ENCODE measurements at regions not wholly inside any gene's neighbourhood (a gene's known extent, or its start where the extent isn't known, plus 50 kb on each side); places are given as distances from the start of the nearest gene placed in this dataset.

DNA sequence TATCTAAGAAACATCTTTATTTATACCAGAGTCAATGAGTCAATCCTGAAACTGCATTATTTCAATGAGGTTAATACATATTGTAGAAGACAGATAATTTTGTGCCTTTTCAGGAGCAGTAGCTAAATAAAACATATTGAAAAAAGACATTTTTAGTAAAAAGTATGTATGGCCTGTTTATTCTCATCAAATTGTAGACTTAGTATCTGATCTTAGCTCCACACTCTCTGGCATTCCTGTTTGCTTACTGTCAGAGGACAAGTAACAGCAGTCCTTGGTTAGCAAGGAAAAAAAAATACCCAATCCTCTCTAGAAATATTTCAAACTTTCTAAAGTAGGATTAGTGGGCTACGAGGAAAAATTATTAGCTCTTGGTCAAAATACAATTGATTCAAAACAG, 50.5 kb upstream of the GUCY1A1 start:
- no peak for DNase-seq (ENCODE audit: low spot score)

DNA sequence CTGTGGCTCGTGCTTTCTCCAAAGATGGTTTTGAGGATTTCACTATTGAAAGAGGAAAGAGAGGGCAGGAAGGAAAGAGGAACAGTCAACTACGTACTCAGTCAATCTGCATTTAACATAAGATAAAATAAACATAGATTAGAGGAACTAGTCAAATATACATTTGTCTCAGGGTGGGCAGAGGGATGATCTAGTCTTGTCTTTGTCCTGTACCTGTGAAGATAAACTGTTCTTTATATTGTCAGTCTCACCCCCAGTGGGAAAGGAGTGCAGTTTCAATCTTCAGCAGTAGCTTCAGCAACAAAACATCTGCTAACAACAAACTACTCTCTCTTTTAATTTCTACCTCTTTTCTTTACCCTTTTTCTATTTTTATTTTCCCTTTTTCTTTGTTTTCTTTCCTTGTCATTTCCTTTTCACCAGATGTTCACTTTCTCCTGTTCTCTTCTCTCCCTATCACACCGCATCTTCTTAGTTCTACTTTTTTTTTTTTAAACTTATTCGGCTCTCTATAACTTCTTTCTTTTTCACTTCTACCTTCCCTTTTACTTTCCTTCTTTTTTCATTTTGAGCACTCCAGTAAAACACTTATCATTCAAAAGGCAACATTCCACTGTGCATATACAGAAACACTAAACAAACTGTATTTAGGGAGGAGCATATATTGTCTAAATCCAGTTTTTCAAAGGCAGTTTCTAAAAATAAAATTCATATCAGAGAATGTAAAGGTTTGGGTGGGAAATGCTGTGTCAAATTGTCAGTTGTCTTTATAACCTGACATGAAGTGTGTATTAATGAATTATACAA, 51.4 kb upstream of the GUCY1A1 start:
- DNase-seq (ENCODE audit: low spot score), result peak; percentile 29

DNA sequence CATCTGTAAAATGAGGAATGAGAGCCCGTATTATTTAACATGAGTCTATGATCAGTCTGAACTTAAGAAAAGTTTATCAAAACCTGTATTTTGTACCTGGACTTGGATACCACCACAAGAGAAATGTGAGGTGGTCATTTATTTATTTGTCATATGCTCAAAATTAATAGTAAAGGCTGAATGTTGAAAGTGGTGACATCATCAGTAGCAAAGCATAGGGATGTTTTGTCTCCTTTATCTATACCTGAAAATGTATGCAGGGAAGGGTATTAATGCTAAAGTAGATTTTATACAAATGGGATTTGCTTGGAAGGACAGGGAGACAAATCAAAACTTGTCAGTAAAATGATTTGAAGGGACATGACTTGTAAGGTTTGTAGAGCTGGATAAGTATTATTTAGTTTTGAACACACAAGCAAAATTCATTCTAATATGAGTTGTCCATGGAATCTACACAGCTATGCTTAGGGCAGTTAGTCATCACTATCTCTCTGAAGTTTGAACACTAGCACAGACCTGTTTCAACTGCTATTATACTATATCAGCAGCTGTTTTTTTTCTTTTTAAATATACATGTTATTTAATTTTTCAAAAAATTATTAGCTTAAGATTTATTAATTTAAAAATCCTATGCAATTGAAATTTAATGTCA, 52.4 kb upstream of the GUCY1A1 start:
- DNase-seq (ENCODE audit: low spot score), result no peak

DNA sequence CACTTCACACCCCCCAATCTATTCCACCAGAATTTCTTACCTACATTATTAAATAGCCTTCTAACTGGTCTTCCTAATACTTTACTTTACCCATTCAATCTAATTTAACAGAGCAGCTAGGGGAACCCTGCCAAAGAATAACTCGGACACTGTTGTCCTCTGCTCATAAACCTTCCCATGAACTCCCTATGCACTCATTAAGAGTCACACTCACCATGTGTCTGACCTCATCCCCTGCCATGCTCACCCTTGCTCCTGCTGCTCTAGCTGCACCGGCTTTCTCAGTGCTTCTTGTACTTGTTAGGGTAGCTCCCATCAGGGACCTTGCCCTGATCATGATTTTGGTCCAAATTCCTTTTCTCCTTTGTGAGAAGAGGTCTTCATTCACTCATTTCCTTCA, 54.6 kb upstream of the GUCY1A1 start:
- no peak for DNase-seq (ENCODE audit: low spot score)

DNA sequence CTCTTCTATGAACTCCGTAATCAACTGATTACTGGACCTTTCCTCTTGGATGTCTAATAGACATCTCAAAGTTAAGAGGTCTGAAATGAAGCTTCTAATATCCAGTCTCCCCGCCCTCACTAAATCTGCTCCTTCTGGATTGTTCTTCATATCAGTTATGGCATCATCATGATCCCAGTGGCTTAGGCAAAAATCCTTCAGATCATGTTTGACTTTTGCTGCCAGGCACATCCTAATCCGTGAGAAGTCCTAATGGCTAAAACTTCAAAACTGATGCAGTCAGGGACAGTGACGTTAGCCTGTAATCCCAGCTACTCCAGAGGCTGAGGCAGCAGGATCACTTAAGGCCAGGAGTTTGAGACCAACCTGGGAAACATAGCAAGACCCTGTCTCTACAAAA, 55.1 kb upstream of the GUCY1A1 start:
- no peak for DNase-seq (ENCODE audit: low spot score)

DNA sequence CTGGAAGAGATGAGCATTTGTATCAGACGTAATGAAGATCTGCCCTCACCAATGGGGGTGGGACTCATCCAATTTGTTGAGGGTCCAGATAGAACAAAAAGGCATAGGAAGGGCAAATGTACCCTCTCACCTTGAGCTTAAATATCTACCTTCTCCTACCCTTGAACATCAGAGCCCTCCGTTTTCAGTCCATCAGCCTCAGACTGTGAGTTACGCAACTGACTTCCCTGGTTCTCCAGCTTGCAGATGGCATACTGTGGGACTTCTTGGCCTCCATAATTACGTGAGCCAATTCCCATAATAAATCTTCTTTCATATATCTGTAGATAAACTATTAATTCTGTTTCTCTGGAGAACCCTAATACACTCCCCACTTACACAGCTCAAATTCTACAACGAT, 56.5 kb upstream of the GUCY1A1 start:
- no peak for DNase-seq (ENCODE audit: low spot score)

DNA sequence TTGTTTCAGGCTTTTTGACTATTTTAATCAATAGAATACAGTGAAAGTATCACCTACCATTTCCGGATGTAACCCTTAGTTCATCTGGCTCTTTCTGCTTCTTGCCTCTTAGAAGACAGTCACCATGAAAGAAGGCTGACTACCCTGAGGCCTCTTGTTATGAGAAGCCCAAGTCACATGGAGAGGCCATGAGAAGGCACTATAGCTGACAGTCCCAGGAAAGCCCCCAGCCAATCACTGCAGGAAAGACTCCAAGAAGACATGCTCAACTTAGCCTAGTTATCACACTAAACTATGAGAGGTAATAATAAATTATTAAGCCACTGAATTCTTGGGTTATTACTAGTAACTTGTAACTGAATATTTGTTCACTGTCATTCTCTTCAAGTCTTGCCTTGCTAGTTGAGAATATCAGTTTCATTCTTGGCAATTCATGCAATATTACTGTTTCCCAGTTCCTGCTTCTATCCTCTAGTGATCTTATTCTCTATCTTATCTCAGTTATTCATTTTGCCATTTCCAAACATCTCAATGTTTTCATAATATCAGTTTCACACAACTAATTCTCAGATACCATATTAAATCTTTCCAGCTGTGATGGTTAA, 57.1 kb upstream of the GUCY1A1 start:
- no peak for DNase-seq (ENCODE audit: low spot score)

DNA sequence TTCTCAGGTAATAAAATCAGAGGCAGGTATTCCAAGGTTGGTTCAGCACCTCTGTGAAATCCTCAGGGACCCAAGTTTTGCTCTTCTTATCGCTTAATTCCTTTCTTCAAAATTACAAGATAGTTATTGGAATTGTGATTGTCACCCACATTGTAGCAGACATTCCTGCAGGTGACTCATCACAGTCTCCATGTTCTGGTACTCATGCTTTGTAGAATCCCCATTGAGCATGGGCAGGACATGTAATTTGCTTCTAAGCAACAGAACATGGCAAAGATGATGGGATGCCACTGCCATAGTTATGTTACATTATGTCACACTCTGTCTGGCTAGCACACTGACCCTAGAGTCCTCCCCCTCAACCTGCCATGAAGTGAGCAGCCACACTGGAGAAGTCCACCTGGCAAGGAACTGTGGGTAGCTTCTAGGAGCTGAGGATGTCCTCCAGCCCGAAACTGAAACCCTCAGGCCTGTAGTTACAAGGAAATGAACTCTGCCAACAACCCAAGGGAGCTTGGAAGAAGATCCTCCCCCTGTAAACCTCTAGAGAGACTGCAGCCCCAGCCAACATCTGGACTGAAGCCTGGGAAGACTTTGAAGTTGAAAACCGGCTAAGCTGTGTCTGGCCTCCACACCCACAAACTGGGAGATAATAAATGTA, 58.3 kb upstream of the GUCY1A1 start:
- no peak for DNase-seq (ENCODE audit: low spot score)

DNA sequence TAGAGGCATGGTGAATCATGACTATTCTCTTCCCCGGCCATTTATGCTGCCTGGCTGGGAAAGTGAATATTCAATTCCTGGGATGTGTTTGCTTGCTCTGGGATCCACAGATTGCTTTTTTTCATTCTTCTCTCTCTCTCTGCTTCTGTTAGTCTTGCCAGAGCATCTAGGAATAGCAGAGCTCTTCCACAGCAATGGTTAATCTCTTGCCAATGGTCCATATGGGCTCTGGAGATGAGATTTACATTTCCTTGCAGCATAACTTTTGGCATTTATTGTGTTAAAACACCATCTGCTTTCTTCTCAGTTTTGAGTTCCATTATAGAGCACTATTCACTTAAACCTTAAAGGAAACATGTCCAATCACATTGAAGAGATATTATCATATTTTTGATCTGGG, 59.2 kb upstream of the GUCY1A1 start:
- no peak for DNase-seq (ENCODE audit: low spot score)

DNA sequence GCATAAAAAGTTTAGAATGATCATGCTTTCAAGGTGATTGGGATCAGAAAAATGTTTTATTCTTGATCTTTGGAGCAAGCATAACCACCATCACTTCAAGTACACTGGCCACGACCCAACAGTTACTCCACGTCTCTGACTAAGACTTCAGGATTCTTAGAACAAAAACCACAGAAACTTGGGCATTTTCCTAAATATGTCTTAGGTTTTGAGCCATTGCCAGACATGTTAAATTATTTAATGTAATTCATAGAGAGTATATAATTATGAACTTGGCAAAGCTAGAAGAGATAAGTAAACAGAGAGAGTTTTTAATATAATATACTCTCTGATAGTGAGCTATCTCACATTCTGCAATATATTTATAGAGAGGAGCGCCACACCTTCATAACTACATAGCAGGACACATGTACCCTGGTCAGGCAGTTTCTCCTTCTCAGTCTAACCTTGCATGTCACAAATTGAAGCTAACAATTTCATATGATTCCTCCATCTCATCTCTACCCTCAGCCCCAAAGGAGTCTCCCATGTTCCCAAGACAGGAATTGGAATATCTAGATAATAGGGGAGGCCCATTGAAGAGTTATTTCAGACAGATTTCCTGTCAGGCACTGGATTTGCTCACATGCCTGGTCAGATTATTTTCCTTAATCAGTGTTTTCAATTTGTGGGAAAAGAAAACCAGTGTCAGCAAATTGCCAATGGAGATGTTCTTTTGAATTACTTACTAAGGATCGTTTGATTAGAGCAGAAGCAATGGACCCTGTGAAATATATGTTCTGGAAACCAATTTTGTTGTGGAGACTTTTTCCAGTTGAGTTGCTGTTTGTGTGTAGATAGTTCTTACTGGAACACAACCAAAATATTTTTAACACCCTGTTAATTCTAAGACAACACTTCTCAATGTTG, 61.7 kb upstream of the GUCY1A1 start:
- DNase-seq (ENCODE audit: low spot score), result no peak

DNA sequence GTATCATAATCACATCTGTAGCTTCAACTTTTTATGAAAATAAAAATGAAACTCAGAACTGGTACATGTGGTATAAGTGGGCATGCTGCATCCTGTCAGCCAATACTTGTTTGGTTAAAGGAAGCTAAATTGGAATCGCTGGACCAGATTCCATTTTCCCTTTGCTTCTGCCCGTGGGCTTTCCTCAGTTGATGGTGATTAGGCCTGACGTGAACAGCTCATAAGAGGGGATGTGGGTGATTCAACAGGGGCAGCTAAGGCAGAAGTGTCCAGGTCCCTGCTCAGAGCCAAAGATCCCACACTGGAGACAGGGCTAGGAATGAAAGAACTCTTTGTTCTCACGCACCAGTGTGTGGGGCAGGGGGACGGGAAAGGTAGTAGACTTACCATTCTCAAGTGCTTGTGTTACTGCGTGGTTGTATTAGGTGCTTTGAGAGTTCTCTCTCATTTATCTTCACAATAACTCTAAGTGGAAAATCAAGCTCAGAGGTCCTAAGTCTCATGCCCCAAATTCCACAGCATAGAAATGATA, 63.2 kb upstream of the GUCY1A1 start:
- no peak for DNase-seq (ENCODE audit: low spot score)

DNA sequence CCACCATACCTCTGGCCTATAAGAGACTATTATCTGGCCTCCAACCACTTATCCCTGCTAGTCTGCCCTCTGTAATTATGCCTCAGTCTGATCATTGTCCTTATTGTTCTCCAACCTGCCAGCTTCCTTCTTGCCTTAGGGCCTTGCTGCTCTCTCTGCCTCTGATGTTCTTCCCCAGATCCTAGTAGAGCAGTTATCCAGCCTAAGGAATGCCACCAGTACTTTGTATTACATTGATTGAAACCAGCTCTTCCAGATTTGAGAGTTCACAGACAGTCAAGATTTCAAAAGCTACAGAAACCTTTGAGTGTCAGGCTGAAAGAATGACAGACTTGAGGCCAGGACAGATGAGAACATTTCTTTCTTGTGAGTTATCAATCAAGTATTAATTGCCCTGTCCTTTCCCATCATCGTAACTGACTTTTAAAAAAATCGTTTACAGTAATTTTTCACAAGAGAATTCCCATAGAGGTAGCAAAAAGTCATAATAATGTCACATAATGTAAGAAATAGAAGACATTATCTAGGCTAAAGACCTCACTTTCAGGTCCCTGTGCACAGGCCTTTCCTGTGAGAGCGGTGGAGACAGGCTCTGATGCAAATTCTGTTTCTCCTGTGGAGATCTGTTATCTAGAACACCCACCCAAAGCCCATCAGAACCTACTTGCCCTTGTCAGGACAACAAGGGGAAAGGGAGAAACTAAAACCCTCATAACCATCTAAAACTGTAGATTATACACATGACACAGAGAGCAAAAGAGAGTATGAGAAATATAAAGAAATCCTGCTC, 64.1 kb upstream of the GUCY1A1 start:
- DNase-seq (ENCODE audit: low spot score), result no peak

DNA sequence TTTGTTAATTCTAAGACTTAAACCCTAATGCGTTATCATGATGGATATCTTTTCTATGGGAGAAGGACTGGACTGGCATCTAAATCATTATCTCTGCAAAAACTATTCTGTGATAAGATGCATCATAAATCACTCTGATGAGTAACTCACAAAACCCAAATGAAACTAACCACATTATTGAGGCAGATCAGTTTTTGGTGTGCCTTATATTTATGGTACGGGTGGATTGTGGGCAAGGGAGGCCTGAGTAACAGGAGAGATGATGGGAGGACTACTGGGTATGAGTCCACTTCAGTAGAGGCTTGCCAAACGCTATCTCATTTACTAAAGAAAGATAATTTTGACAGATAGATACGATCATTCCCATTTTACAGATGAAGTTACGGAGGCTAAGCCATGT, 66.4 kb upstream of the GUCY1A1 start:
- no peak for DNase-seq (ENCODE audit: low spot score)

DNA sequence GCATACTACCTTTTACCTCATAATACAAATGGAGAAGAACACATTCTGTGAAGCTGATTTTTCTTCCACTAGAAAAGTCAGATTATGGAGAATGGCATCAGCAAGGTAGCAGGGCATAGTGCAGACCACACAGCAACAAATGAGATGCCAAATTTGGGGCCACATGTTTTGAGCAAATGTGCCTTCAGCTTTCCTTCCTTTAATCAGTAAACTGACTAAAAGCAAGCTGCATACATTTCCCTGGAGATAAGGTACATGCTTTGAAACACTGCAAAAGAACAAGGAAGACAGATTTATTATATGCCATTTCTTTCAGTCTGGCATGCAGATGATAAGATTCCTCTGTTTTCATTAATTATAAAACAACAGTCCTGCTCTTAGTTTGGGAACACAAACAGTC, 67.1 kb upstream of the GUCY1A1 start:
- no peak for DNase-seq (ENCODE audit: low spot score)

DNA sequence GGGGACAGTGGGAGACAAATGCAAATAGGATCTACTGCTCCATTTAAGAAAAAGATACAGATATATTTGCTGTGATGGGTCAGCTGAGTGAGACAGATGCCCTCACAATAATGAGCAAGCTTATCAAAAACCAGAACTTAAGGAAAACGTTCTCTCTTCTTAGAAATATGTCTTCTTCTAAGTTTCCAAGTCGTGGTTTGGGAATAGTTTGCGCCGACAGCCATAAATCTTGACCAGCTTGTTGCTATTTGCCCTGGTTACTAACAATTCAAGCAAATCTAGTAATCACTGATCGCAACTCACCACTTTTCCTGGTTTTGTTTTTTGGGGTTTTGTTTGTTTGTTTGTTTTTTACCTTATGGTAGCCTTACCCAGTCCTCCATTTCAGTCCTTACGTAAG, 67.6 kb upstream of the GUCY1A1 start:
- DNase-seq (ENCODE audit: low spot score), result no peak

DNA sequence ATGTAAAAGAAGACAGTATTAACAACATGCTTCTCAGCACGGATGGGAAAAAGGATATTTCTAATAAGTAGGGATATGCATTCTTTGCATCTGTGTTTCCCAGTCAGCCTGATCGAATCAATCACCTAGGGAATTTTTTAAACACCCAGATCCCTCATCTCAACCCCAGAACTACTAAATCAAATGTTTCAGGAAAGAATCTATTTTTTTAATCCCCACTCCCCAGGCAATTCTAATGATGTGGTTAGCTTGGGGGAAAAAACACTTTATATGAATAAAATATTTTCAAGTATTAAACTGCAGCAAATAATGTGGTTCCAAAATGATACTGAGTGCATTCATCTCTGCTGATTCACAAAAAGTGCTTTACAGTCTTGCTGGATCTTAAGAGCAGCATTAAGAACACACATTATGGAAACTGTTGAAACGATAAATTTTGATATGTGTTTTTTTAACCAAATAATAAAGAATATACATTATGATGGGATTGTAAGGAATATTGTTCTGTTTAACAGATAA, 68.7 kb upstream of the GUCY1A1 start:
- DNase-seq (ENCODE audit: low spot score), result no peak

DNA sequence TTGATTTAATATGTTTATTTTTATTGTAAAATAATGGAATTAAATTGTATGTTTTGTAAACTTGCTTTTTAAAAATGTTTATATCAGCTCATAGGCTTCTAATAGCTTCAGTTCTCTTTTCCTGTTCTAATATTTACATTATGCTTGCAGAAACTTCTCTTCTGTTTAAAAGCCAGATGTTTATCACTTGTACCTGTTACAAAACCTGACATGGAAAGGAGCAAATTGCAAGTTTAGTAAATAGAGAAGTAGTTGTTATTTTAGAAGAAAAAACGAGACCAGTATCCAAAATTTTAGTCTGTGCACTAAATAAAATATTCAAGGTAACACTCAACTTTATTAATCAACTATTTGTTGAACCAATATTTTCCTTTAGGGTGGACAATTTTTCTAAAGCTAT, 69.4 kb upstream of the GUCY1A1 start:
- no peak for DNase-seq (ENCODE audit: low spot score)

DNA sequence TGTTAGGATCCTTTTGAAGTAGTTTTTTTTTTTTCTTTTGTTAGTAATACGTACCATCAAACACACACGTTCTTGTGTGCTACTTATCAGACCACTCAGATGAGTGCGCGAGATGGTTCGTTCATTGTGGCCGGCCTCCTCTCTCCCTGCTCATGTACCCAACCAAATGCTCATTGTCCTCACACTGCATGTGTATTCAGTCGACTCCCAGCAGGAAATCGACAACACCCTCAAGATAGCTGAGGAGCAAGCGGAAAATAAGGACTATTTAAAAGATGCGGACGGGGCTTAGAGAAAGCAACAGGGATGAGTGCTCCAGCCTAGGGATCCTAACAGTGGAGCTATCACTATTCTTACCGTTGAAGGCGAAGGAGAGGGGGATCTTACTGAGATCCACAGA, 72.9 kb upstream of the GUCY1A1 start:
- no peak for DNase-seq (ENCODE audit: low spot score)

DNA sequence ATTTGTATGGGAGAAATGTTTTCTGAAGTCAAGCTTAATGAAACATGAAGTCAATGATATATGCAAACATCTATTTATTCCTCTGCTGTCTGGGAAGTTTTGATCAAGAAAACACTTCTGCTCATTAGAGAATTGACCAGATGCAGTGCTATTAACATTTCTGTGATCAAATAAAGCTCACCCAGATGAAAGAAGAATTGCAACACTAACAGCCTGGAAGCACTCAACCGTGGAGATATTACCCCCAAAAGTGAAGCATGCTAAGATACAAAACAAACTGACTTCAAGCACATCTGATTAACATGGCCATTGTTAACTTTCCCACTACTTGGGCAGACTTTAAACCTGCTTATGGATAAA, 73.7 kb upstream of the GUCY1A1 start:
- no peak for DNase-seq (ENCODE audit: low spot score)

DNA sequence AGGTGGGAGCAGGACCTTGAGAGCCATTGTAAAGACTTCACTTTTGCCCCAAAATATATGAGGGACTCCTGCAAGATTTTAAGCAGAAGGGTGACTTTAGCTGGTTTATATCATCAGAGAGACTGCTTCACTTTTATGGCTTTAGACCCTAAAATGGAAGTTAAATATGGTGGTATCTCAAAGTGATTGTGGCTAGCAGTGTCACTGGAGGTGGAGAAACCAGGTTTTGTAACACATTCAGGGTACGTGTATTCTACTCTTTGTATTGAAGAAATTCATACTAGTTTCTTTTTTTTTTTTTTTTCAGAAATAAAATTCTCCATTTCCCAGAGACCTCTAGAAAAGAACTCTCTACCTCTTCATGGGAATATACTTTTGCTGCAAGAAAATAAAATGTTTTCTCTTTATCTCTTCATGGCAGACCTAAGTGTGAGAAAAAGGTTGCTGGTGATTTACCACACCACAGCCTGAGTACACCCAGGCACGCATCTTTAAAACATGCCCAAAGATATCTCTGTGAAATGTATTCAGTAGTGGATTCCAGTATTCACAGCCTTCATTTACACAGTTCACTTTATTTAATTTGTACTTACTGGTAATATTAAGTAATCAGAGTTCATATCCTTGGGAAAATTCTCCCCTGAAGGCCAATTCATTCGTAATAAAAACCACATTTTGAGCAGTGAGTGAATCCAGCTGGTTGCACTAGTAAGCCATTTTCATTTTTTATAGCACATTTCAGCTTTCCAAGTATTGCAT, 74.3 kb upstream of the GUCY1A1 start:
- no peak for DNase-seq (ENCODE audit: low spot score)

All from globus pallidus (tissue), 1 donor.